GM04504 (cell line): ENCODE measurements at regions not wholly inside any gene's neighbourhood (a gene's known extent, or its start where the extent isn't known, plus 50 kb on each side); places are given as distances from the start of the nearest gene placed in this dataset.
"Not testable (repeated sequence)": the region's sequence is repeated elsewhere in the genome, so short reads cannot be mapped to it uniquely, and the experiment has no call there.

Source experiments
- DNase-seq: peaks from one replicate; pipeline ENCODE4 v3.0.0-alpha.2; 2012; ENCODE audit warnings: low read depth

DNA sequence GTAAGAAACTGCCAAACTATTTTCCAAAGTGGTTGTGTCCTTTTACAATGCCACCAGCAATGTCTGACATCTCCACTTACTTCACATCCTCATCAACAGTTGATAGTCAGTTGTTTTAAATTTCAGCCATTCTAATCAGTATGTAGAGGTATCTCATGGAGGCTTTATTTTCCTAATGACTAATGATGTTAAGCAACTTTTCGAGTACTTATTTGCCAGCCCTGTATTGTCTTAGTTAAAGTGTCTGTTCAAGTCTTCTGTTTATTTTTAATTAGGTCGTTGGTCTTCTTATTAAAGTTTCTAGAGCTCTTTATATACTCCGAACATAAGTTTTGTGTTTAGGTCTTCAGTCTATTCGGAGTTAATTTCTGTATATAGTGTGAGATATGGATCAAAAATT, 54.9 kb upstream of the NBPF12 start:
- not testable (repeated sequence) for DNase-seq

DNA sequence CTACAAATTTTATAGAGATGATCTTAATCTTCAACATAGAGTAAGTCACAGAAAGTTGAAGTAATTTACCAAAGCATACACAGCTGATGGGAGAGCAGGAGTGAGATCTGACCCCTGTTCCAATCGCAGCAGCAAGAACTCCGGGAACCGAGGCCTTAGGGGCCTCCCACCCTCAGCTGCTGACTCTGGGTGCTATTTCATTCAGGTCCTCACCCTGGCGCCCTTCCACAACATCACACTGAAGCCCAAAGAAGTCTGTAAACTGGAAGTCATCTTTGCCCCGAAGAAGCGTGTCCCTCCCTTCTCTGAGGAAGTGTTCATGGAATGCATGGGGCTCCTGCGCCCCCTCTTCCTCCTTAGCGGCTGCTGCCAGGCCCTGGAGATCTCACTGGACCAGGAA, 57.0 kb upstream of the NBPF12 start:
- not testable (repeated sequence) for DNase-seq

DNA sequence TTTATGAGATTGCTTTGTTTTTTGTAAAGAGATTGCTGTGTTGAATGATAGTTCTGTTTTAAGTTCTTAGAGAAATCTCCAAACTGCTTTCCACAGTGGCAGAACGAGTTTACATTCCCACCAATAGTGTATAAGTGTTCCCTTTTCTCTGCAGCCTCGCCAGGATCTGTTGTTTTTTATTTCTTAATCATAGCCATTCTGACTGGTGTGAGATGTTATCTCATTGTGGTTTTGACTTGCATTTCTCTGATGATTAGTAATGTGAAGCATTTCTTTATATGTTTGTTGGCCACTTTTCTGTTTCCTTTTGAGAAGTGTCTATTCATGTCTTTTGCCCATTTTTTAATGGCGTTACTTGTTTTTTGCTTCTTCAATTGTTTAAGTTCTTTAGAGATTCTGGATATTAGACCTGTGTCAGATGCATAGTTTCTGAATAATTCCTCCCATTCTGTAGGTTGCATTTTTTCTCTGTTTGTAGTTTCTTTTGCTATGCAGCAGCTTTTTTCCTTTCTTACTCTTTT, 74.3 kb upstream of the NBPF12 start:
- DNase-seq: not testable (repeated sequence)

DNA sequence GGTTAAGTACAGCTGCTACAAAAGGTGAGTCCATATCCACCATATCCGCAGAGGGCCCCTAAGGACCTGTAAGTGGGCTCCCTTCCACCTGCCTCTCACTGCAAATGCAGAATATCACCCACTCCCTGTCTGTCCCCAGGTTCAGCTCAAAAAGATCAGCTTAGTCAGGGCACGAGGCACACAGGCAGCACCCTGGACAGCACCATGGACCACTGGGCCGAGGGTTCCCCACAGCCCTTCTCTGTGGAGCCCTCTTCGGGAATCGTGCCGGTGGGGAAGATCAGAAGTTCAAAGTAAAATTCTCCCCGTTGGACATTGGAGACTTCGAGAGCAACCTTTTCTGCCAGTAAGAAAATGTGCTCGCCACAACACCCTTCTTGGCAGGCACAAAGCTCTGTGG, 85.0 kb upstream of the NBPF12 start:
- not testable (repeated sequence) for DNase-seq

DNA sequence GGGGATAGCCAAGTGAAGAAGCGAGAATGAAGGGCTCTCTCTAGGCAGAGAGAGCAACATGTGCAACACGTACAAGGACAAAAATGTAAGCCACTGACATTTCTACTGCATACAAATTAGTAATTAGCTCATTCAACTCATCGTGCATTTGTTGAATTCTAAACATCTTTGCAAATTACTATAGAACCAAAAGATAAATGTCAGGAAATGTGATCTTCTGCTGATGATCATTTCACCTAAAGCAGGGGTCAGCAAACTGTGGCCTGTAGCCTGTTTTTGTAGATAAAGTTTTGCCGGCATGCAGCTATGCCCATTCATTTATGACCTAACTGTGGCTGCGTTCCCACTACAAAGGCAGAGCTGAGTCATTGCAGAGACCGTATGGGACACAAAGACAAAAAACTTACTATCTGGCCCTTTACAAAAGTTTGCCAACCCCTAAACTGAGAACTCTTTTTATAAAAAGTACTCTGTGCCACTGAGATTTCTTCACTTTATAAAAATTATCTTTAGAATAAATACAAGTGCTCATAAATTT, 87.7 kb upstream of the NBPF12 start:
- not testable (repeated sequence) for DNase-seq

DNA sequence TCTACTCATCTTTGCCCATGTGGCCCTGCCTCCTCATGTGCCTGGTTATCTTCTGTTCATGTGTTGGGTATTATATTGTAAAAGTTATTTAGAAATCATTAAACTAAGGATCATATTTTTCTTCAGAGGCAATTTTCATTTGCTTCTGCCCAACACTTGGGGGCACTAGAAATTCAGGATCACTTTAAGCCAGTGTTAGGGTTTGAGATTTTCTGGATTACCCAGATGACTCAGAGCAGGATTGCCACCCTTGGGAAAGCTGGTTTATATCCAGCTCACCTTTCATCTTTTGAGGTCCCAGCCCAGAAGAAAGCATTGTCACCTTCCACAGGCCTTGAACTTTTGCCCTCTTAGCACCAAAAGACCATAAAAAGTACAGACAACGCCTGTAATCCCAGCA, 99.4 kb upstream of the NBPF12 start:
- DNase-seq: not testable (repeated sequence)

DNA sequence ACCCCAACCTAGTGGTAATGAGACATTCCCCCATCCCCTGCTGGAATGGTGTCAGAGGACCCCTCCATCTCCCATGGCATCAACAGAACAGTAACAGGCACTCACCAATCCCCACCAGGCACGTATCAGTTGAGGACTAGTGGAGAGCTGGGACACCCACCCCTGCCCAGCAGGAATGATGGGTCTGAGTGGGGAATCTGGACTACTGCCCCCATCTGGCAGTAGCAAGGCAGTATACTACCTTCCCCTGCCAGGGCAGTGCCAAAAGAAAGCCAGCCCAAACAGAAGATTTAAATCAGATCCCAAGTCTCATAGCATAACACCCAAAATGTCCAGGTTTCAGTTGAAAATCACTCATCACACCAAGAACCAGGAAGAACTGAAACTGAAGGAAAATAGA, 111.2 kb upstream of the NBPF12 start:
- not testable (repeated sequence) for DNase-seq

DNA sequence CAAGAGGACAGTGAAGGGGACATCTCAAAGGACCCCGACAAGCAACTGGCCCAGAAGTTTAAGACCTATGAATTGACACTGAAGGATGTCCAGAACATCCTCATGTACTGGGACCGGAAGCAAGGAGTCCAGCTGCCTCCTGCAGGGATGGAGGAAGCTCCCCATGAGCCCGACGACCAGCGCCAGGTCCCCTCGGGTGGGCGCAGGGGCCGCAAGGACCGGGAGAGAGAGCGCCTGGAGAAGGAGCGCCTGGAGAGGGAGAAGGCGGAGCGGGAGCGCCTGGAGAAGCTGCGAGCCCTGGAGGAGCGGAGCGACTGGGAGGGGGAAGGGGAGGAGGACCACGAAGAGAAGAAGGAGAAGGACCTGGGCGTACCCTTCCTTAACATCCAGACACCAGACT, 143.9 kb upstream of the NBPF12 start:
- DNase-seq: not testable (repeated sequence)

DNA sequence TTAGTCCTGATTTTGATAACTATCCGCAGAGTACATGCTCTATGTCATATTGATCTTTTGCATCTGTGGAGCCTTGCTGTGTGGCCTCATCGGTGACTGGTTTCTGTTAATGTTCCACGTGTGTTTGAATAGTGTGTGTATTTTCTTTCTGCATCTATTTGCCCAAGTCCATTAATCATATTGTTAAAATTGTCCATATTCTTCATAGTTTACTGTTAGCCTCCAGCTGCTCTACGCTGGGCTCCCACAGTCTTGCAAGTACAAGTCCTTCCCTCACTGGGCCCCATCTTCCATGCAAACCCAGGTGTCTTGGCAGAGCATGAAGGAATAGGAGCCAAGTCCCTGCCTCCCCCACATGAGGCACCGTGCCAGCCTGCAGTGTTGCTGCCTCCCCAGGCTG, 145.4 kb upstream of the NBPF12 start:
- DNase-seq: not testable (repeated sequence)

DNA sequence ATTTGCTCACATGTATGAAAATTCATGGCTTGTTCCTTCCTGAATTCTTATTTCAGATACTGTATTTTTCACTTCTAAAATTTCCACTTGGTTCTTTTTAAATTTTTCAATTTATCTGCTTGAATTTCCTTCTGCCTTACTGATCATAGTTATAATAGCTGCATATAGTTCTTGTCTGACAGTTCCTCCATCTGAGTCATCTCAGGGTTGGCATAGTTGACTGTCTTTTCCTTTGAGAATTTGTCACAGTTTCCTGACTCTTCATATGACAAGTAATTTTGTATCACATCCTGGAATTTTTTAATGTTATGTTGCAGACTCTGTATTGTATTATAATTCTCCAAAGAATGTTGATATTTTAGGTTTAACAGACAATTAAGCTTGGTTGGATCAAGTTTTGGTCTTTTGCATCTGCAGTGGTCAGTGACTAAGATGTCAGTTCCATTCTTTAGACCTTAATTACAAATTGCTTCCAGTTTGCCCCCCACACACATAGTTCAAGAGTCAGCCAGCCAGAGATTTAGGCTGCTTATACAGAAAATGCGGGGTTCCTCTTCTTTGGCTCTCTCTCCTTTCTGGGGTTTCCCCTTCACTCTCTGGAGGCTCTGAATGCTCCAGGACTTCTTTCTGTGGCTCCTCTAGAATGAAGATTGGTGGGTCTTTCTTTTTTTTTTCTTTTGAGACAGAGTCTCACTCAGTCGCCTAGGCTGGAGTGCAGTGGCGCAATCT, 153.7 kb upstream of the NBPF12 start:
- DNase-seq: not testable (repeated sequence)

DNA sequence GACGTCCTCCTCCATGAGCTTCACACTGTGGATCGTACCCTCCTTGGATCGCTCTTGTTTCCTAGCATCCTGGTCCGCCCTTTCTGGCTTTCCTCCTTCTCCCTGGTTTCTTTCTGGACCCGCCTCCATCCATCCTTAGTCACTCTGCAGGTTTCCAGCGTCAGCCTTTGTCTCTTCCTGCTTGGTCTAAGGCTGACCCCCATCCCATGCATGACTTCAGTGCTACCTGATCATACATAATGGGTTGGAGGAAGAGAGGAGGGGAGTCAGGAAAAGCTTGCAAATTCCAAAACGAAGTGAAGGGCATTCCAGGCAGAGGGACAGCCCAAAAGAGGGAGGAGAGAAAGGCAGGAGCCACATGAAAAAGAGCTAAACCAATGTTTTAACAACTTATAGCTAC, 156.9 kb upstream of the NBPF12 start:
- DNase-seq: not testable (repeated sequence)

DNA sequence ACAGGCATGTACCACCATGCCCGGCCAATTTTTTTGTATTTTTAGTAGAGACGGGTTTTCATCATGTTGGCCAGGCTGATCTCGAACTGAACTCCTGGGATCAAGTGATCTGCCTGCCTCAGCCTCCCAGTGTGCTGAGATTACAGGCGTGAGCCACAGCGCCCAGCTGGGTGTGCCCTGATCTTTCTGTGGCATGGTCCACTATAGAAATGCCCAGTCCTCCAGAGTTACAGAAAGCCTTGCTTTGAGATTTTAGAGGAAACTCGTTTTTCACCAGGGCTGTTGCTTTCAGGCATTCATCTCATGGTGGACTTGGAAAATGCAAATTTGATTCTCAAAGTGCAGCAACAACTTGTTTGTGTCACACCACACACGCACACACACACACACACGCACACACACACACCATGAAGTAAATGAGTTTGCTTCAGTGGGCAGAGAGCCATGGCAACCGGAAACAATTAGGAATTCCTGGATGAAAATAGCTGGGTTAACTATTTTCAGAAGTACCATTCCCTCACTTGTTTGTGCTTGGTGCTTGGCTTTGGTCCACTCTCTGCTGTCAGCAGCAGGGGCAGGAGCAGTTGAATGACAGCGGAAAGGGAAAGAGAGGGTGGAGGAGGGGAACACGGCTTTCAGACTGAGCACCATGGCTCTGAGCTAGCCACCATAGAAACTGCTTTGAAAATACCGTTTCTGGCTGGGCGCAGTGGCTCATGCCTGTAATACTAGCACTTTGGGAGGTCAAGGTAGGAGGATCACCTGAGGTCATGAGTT, 160.1 kb upstream of the NBPF12 start:
- DNase-seq: peak; percentile 58

DNA sequence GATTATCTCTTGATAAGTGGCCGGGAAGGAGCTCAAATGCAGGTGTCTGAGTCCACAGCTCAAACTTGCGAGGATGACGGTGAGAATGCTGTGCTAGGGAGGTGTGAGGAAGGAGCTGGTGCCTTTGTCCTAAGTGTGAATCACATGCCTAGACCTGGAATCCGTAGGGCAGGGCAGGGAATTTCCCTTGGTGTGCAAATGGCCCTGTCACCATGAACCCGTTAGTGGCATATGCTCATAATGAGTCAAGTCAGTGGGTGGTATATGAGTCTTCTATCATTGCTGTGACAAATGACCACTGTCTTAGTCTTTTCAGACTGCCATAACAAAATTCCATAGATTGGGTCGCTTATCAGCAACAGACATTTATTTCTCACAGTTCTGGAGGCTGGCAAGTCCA, 163.1 kb upstream of the NBPF12 start:
- not testable (repeated sequence) for DNase-seq

DNA sequence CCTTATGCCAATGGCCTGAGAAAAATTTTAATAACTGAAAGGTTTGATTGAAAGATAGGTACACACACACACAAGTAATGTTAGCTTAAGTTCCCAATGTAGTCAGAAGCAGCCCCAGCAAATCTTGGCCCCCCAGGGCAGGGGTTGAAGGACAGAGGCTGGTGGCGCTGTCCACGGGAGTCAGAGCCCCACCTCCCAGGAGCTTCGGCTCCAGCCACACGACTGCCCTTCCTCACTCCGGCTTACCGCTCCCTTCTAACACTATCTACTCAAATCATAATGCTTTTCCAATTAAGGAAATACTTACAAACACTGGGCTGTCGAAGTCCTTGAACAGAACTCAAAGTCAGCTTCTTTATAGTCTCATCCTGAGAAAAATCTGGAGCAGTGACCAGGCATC, 163.9 kb upstream of the NBPF12 start:
- DNase-seq: not testable (repeated sequence)

DNA sequence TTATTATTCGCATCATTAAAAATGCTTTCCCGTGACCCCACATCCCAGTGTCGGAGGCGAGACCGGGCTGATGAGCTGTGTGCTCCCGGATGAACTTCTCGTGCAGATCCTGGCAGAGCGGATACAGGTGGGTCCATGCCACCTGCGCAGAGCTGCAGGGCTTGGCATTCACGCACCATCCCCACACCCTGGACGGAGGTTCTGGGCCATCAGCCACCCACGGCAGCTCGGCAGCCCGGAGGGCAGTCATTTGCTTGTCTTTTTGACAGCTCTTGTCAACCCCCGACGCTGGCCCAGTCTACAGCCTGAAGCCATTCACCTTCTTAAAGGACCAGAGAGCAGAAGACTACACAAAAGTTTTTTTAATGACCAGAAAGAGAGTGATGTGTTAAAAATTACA, 166.7 kb upstream of the NBPF12 start:
- DNase-seq: not testable (repeated sequence)

DNA sequence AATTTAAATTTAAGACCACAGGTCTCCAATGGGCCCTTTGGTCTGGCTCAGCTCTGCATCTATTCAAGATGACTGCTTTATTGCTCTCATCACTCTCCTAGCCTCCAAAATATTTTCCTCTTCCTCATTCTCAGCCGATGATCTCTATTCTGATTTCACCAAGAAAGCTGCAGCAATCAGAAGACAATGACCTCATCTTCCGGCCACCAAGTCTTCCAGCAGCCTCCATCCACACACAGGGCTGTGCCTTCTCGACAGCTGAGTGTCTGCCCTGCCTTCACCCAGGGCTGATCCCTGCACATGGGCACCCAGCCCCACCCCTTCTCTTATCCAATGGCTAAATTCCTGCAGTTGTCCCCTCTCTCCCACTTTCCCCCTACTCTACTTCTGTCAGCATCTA, 167.1 kb upstream of the NBPF12 start:
- DNase-seq: not testable (repeated sequence)

DNA sequence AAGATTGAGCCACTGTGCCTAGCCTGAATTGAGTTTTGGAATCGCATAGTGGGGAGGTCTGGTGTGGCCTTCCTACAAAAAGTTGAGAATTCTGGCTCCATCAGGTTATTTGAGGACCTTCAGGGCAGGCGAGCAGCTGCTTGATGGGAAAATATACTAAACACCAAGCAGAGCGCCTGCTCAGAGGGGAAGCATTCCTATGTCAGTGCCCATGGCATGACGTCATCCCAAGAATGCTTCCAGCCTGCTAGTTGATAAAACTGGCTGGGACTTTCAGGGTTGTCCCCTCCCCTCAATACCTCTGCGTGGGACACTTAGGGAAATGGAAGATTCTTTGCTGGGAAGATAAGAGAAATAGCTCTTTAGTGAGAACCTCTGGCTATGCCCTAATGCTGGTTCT, 174.9 kb upstream of the NBPF12 start:
- not testable (repeated sequence) for DNase-seq

DNA sequence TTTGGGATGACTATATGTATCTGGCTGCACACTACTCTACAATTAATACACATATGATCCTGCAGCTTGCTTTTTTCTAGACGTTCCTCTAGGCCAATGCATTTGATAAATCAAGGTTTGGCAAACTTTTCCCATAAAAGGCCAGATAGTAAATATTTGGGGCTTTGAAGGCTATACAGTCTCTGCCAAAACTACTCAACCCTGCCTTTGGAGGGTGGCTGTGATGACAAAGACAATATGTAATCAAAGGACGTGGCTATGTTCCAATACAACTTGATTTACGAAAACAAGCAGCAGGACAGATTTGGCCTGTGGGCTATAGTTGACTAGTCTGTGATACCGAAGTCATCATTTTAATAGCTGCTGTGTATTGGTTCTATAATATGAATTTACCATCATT, 181.3 kb upstream of the NBPF12 start:
- DNase-seq: not testable (repeated sequence)

DNA sequence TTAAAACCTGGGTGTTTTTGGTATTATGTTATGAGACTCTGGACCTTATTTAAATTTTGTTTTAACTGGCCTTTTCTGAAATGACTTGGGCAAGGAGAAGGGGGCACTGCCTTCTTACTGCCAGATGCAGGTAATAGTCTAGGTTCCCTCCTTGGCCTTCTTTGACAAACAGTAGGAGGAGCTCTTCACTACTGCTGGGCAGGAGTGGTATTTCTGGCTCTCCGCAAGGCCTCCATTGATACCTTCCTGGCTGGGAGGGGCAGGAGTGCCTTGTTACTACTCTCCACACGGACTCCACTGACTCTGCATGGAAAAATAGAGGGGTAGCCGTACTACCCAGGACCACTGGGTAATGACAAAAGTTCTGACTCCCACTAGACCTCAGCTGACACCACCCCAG, 189.4 kb upstream of the NBPF12 start:
- not testable (repeated sequence) for DNase-seq

DNA sequence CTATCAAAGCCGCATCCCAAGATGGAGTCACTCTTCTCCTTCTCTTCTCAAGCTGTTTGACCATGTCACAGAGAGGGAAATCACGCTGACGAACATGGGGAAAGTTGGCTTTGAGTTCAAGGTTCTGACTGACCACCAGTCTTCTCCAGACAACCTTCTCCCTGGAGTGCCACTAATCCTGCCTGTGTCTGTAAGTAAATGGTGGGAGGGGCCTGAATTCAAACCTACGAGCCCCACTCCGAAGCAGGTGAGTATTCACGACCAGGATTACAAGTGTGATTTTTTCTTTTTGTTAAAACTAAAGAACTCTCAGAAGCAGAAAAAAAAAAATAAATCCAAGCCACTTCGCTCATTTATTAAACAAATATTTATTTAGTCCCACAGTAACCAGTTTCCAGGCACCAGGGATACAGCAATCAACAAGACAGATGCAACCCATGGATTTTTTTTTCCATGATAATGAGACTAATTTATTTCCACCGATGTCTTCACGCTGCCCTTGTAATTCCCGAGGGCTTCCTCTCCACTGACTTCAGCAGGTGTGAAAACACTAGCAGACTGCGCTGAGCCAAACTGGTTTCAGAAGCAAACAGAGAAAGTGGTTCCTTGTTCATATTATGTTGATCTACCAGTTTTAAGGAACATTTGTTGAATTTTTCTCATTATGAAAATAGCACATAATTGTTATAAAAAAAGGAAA, 206.0 kb upstream of the NBPF12 start:
- DNase-seq: not testable (repeated sequence)

DNA sequence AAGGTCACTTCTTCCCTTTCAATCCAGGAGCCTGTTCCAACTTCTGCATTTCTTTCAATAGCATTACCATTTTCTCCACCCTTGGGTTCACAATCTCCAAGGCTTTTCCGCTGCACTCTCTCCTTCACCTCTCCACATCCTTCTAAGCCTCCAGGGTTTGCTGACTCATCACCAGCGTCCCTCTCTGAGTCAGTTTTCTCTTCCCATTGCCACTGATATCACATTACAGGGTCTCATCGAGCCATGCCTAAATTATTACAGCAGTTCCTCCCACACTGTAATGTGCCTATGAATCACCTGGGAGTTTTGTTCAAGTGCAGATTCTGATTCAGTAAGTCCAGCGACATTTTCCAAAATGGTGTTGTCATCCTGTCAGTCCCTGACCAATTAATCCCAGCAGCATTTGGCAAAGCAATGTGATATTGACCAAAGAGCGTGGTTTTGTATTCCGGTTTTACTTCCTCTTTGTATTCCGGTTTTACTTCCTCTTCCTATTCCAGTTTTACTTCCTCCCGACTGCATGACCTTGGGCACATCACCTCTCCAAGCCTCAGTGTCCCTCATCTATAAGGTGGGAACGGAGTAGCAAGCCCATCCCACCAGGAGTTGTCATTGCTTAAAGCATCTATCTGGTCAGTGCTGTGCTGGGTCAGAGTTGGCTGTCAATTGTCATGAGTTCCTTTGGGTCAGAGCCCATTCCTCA, 208.3 kb upstream of the NBPF12 start:
- DNase-seq: not testable (repeated sequence)

DNA sequence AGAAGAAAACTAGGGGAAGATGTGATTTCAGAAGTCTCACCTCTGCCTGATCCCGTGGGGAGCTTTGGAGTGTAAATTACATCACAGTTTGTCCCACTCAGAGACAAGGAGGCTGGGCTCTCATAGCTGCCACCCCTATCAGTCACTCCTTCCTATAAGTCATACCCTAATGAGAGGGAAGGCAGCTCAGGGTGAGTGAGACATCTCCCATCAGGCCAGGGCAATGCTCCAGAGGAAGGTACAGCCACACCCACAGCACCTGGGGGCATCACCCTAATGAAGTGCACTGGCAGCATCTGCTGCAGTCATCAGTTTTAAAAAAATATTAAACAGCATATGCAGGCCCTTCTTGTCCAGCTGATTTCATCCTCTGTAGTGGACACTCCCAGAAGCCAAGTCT, 223.1 kb upstream of the NBPF12 start:
- DNase-seq: not testable (repeated sequence)
